ENCODE measurements at regions not wholly inside any gene's neighbourhood (a gene's known extent, or its start where the extent isn't known, plus 50 kb on each side); places are given as distances from the start of the nearest gene placed in this dataset.

- no peak overlapping the region for H3K4me3 ChIP-seq (ENCODE audit: low read length in 3 of 3)
- H3K9me3 ChIP-seq (ENCODE audit: control insufficient read depth in 2 of 3, insufficient read depth in 1 of 3, low read length in 3 of 3), result no peaks in the 10 kb centered on the region
- no peak overlapping the region for H3K27ac ChIP-seq (ENCODE audit: low read depth in 2 of 2, low read length in 2 of 2)
- no peak overlapping the region for H3K9ac ChIP-seq (ENCODE audit: low read length in 3 of 3)
- no peaks in the 10 kb centered on the region for H3K27me3 ChIP-seq (ENCODE audit: control insufficient read depth, insufficient read depth, low read length)
- no peaks in the 10 kb centered on the region for H3K36me3 ChIP-seq (ENCODE audit: control insufficient read depth in 2 of 3, insufficient read depth in 3 of 3, low read length in 3 of 3)
- intact Hi-C loops (cut with DNase I), result no loop called here
- H3K4me1 ChIP-seq (ENCODE audit: control insufficient read depth in 2 of 3, insufficient read depth in 2 of 3, low read depth in 1 of 3, low read length in 3 of 3), result no peaks in the 10 kb centered on the region
- TF ChIP-seq, protein P1, sequence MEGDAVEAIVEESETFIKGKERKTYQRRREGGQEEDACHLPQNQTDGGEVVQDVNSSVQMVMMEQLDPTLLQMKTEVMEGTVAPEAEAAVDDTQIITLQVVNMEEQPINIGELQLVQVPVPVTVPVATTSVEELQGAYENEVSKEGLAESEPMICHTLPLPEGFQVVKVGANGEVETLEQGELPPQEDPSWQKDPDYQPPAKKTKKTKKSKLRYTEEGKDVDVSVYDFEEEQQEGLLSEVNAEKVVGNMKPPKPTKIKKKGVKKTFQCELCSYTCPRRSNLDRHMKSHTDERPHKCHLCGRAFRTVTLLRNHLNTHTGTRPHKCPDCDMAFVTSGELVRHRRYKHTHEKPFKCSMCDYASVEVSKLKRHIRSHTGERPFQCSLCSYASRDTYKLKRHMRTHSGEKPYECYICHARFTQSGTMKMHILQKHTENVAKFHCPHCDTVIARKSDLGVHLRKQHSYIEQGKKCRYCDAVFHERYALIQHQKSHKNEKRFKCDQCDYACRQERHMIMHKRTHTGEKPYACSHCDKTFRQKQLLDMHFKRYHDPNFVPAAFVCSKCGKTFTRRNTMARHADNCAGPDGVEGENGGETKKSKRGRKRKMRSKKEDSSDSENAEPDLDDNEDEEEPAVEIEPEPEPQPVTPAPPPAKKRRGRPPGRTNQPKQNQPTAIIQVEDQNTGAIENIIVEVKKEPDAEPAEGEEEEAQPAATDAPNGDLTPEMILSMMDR (IDR thresholded peaks at IDR 0.05; ENCODE audit: borderline replicate concordance, extremely low read depth, insufficient read depth), result no peak
- FAIRE-seq (no peak), DNase-seq (no peak)
Observed at GRCh38 chr10:108358912-108359311, 1194.4 kb upstream of the SORCS1 start.

GRCh38 chr10:108352771-108353170 is 1188.3 kb upstream of the SORCS1 start:
- TF ChIP-seq, protein P1 (IDR thresholded peaks at IDR 0.05; ENCODE audit: borderline replicate concordance, extremely low read depth, insufficient read depth), result no peak
- Histone ChIP-seq H3K9me3 (ENCODE audit: control insufficient read depth in 2 of 3, insufficient read depth in 1 of 3, low read length in 3 of 3) (no peaks in the 10 kb centered on the region), H3K4me3 (ENCODE audit: low read length in 3 of 3) (no peak overlapping the region), H3K36me3 (ENCODE audit: control insufficient read depth in 2 of 3, insufficient read depth in 3 of 3, low read length in 3 of 3) (no peaks in the 10 kb centered on the region), H3K27me3 (ENCODE audit: control insufficient read depth, insufficient read depth, low read length) (no peaks in the 10 kb centered on the region), H3K27ac (ENCODE audit: low read depth in 2 of 2, low read length in 2 of 2) (no peak overlapping the region), H3K4me1 (ENCODE audit: control insufficient read depth in 2 of 3, insufficient read depth in 2 of 3, low read depth in 1 of 3, low read length in 3 of 3) (no peaks in the 10 kb centered on the region), H3K9ac (ENCODE audit: low read length in 3 of 3) (no peak overlapping the region)
- intact Hi-C loops (cut with DNase I), result no loop called here
- FAIRE-seq, result no peak
- DNase-seq, result no peak

- no peaks in the 10 kb centered on the region for H3K36me3 ChIP-seq (ENCODE audit: control insufficient read depth in 2 of 3, insufficient read depth in 3 of 3, low read length in 3 of 3)
- H3K4me1 ChIP-seq (ENCODE audit: control insufficient read depth in 2 of 3, insufficient read depth in 2 of 3, low read depth in 1 of 3, low read length in 3 of 3), result no peaks in the 10 kb centered on the region
- DNase-seq (no peak), FAIRE-seq (no peak)
- no peak overlapping the region for H3K9ac ChIP-seq (ENCODE audit: low read length in 3 of 3)
- intact Hi-C loops (cut with DNase I), result no loop called here
- H3K27ac ChIP-seq (ENCODE audit: low read depth in 2 of 2, low read length in 2 of 2), result no peak overlapping the region
- H3K9me3 ChIP-seq (ENCODE audit: control insufficient read depth in 2 of 3, insufficient read depth in 1 of 3, low read length in 3 of 3), result no peaks in the 10 kb centered on the region
- H3K27me3 ChIP-seq (ENCODE audit: control insufficient read depth, insufficient read depth, low read length), result no peaks in the 10 kb centered on the region
- H3K4me3 ChIP-seq (ENCODE audit: low read length in 3 of 3), result no peak overlapping the region
- TF ChIP-seq, protein P1 (IDR thresholded peaks at IDR 0.05; ENCODE audit: borderline replicate concordance, extremely low read depth, insufficient read depth), result no peak
Observed at GRCh38 chr10:108348215-108348614, 1183.7 kb upstream of the SORCS1 start.

GRCh38 chr10:108346066-108346465 is 1181.6 kb upstream of the SORCS1 start:
- H3K4me3 ChIP-seq (ENCODE audit: low read length in 3 of 3), result no peak overlapping the region
- FAIRE-seq, result no peak
- no peaks in the 10 kb centered on the region for H3K9me3 ChIP-seq (ENCODE audit: control insufficient read depth in 2 of 3, insufficient read depth in 1 of 3, low read length in 3 of 3)
- DNase-seq, result no peak
- H3K4me1 ChIP-seq (ENCODE audit: control insufficient read depth in 2 of 3, insufficient read depth in 2 of 3, low read depth in 1 of 3, low read length in 3 of 3), result no peaks in the 10 kb centered on the region
- no peak overlapping the region for H3K9ac ChIP-seq (ENCODE audit: low read length in 3 of 3)
- no peaks in the 10 kb centered on the region for H3K36me3 ChIP-seq (ENCODE audit: control insufficient read depth in 2 of 3, insufficient read depth in 3 of 3, low read length in 3 of 3)
- no peaks in the 10 kb centered on the region for H3K27me3 ChIP-seq (ENCODE audit: control insufficient read depth, insufficient read depth, low read length)
- H3K27ac ChIP-seq (ENCODE audit: low read depth in 2 of 2, low read length in 2 of 2), result no peak overlapping the region
- TF ChIP-seq, protein P1 (IDR thresholded peaks at IDR 0.05; ENCODE audit: borderline replicate concordance, extremely low read depth, insufficient read depth), result no peak
- intact Hi-C loops (cut with DNase I), result no loop called here

All from kidney (tissue), 13 donors.